ENCODE measurements at regions not wholly inside any gene's neighbourhood (a gene's known extent, or its start where the extent isn't known, plus 50 kb on each side); places are given as distances from the start of the nearest gene placed in this dataset.

GRCh38 chr1:234530672-234531071 is 51.7 kb upstream of the TARBP1 start:
- peaks cover 33% of the 10 kb centered on the region for H3K4me1 ChIP-seq (ENCODE audit: insufficient read depth, poor library complexity, severe bottlenecking)
- TF ChIP-seq, protein P1, sequence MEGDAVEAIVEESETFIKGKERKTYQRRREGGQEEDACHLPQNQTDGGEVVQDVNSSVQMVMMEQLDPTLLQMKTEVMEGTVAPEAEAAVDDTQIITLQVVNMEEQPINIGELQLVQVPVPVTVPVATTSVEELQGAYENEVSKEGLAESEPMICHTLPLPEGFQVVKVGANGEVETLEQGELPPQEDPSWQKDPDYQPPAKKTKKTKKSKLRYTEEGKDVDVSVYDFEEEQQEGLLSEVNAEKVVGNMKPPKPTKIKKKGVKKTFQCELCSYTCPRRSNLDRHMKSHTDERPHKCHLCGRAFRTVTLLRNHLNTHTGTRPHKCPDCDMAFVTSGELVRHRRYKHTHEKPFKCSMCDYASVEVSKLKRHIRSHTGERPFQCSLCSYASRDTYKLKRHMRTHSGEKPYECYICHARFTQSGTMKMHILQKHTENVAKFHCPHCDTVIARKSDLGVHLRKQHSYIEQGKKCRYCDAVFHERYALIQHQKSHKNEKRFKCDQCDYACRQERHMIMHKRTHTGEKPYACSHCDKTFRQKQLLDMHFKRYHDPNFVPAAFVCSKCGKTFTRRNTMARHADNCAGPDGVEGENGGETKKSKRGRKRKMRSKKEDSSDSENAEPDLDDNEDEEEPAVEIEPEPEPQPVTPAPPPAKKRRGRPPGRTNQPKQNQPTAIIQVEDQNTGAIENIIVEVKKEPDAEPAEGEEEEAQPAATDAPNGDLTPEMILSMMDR (IDR thresholded peaks at IDR 0.05; ENCODE audit: poor library complexity, severe bottlenecking) = no peak
- ATAC-seq (ENCODE audit: low read depth) (no peak), DNase-seq (ENCODE audit: low spot score) (no peak)
- no peaks in the 10 kb centered on the region for H3K27me3 ChIP-seq (ENCODE audit: insufficient read depth, poor library complexity, severe bottlenecking)
- no peak overlapping the region for H3K27ac ChIP-seq (ENCODE audit: poor library complexity, severe bottlenecking)
- no peak overlapping the region for H3K4me3 ChIP-seq (ENCODE audit: severe bottlenecking)
- H3K36me3 ChIP-seq (ENCODE audit: low read depth) = no peaks in the 10 kb centered on the region
- H3K9me3 ChIP-seq (ENCODE audit: severe bottlenecking) = no peaks in the 10 kb centered on the region

DNA sequence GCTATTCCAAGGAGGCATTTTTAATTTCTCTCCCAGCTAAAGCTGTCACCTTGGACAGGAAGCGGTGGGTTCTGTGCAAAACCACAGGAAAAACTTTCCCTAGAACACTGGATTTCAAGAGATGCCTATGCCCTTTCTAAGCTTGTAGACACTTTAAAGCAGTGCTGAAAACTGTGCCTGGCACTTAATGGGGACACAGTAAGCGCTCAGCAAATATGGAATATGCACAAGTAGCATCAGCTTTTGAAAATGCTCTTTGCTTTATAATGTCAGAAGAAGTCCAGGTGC is 50.9 kb upstream of the TARBP1 start:
- ATAC-seq (ENCODE audit: low read depth) (no peak), DNase-seq (ENCODE audit: low spot score) (no peak)
- H3K27me3 ChIP-seq (ENCODE audit: insufficient read depth, poor library complexity, severe bottlenecking) = no peaks in the 10 kb centered on the region
- H3K4me3 ChIP-seq (ENCODE audit: severe bottlenecking) = no peak overlapping the region
- TF ChIP-seq, protein P1 (IDR thresholded peaks at IDR 0.05; ENCODE audit: poor library complexity, severe bottlenecking) = no peak
- H3K36me3 ChIP-seq (ENCODE audit: low read depth) = no peaks in the 10 kb centered on the region
- no peak overlapping the region for H3K27ac ChIP-seq (ENCODE audit: poor library complexity, severe bottlenecking)
- H3K4me1 ChIP-seq (ENCODE audit: insufficient read depth, poor library complexity, severe bottlenecking) = peaks cover 33% of the 10 kb centered on the region
- H3K9me3 ChIP-seq (ENCODE audit: severe bottlenecking) = no peaks in the 10 kb centered on the region

- Histone ChIP-seq H3K4me1 (ENCODE audit: insufficient read depth, poor library complexity, severe bottlenecking) (peaks cover 30% of the 10 kb centered on the region), H3K9me3 (ENCODE audit: severe bottlenecking) (no peaks in the 10 kb centered on the region), H3K27ac (ENCODE audit: poor library complexity, severe bottlenecking) (no peak overlapping the region), H3K4me3 (ENCODE audit: severe bottlenecking) (no peak overlapping the region), H3K27me3 (ENCODE audit: insufficient read depth, poor library complexity, severe bottlenecking) (no peaks in the 10 kb centered on the region), H3K36me3 (ENCODE audit: low read depth) (no peaks in the 10 kb centered on the region)
- DNase-seq (ENCODE audit: low spot score) (no peak), ATAC-seq (ENCODE audit: low read depth) (no peak)
- TF ChIP-seq, protein P1 (IDR thresholded peaks at IDR 0.05; ENCODE audit: poor library complexity, severe bottlenecking) = no peak
These were observed 50.3 kb upstream of the TARBP1 start for GRCh38 chr1:234529095-234529949.

Measured in RWPE2 (cell line).